GM21529 (cell line): ENCODE measurements at regions not wholly inside any gene's neighbourhood (a gene's known extent, or its start where the extent isn't known, plus 50 kb on each side); places are given as distances from the start of the nearest gene placed in this dataset.

Experiments
- ATAC-seq: cut with Tn5 transposase; IDR thresholded peaks from one replicate; pipeline ENCODE4 v1.9.1; 2021; ENCODE audit not compliant: unreplicated experiment

GRCh38 chr20:6576726-6577125 lies 190.8 kb upstream of the BMP2 start:
- no peak for ATAC-seq

- no peak for ATAC-seq
Observed at GRCh38 chr20:6575912-6576401, 191.5 kb upstream of the BMP2 start.

- no peak for ATAC-seq
Observed at GRCh38 chr20:6566821-6567220, 200.7 kb upstream of the BMP2 start.

- ATAC-seq = no peak
Observed at GRCh38 chr20:6562111-6562510, 205.4 kb upstream of the BMP2 start.

- ATAC-seq = no peak
Observed at GRCh38 chr20:6560978-6561377, 206.5 kb upstream of the BMP2 start.

GRCh38 chr20:6559791-6560190 lies 207.7 kb upstream of the BMP2 start:
- no peak for ATAC-seq

- ATAC-seq = no peak
Observed at GRCh38 chr20:6558341-6558740, 209.1 kb upstream of the BMP2 start.

- no peak for ATAC-seq
Observed at GRCh38 chr20:6533761-6534479, 233.6 kb upstream of the BMP2 start.

- ATAC-seq = no peak
Observed at GRCh38 chr20:6533351-6533750, 234.1 kb upstream of the BMP2 start.

GRCh38 chr20:6530779-6531315 lies 236.6 kb upstream of the BMP2 start:
- no peak for ATAC-seq

GRCh38 chr20:6530254-6530653 lies 237.2 kb upstream of the BMP2 start:
- ATAC-seq = no peak

- ATAC-seq = no peak
Observed at GRCh38 chr20:6525447-6526303, 241.8 kb upstream of the BMP2 start.

GRCh38 chr20:6524305-6524704 lies 243.2 kb upstream of the BMP2 start:
- no peak for ATAC-seq

GRCh38 chr20:6519556-6519955 lies 247.9 kb upstream of the BMP2 start:
- no peak for ATAC-seq

- ATAC-seq = no peak
Observed at GRCh38 chr20:6515261-6515660, 252.2 kb upstream of the BMP2 start.

GRCh38 chr20:6513599-6513998 lies 253.9 kb upstream of the BMP2 start:
- ATAC-seq = no peak

- no peak for ATAC-seq
Observed at GRCh38 chr20:6509374-6509773, 258.1 kb upstream of the BMP2 start.

- ATAC-seq = no peak
Observed at GRCh38 chr20:6506906-6507305, 260.6 kb upstream of the BMP2 start.

GRCh38 chr20:6504826-6505225 lies 262.7 kb upstream of the BMP2 start:
- no peak for ATAC-seq

- no peak for ATAC-seq
Observed at GRCh38 chr20:6504179-6504578, 263.3 kb upstream of the BMP2 start.

- ATAC-seq = no peak
Observed at GRCh38 chr20:6502999-6503398, 264.5 kb upstream of the BMP2 start.

GRCh38 chr20:6502219-6502618 lies 265.3 kb upstream of the BMP2 start:
- ATAC-seq = no peak
